Kidney (tissue), 13 donors: ENCODE measurements at regions not wholly inside any gene's neighbourhood (a gene's known extent, or its start where the extent isn't known, plus 50 kb on each side); places are given as distances from the start of the nearest gene placed in this dataset.

Source experiments
- DNase-seq, 5 donors: peaks; one replicate each; pipeline ENCODE4 v3.0.0-alpha.2; 2013 to 2020
- FAIRE-seq: peaks from 2 replicates; lab custom pipeline; 2012; peaks lifted over from hg19 to GRCh38; lab: Jason Lieb, UNC
- H3K27ac ChIP-seq, 2 donors: one replicate each; pipeline ENCODE4 v1.7.0; 2013; ENCODE audit warnings: low read depth in 2 of 2, low read length in 2 of 2, inconsistent platforms in 1 of 2
- H3K27me3 ChIP-seq: one replicate; pipeline ENCODE4 v1.7.1; 2013; ENCODE audit warnings: low read length, inconsistent platforms; ENCODE audit not compliant: control insufficient read depth, insufficient read depth
- H3K36me3 ChIP-seq, 3 donors: one replicate each; pipeline versions ENCODE4 v1.7.0 to v1.7.1; 2013; ENCODE audit warnings: low read length in 3 of 3, control low read depth in 1 of 3, inconsistent platforms in 1 of 3; ENCODE audit not compliant: insufficient read depth in 3 of 3, control insufficient read depth in 2 of 3
- H3K4me1 ChIP-seq, 3 donors: one replicate each; pipeline versions ENCODE4 v1.7.0 to v1.7.1; 2013; ENCODE audit warnings: low read length in 3 of 3, inconsistent platforms in 1 of 3, low read depth in 1 of 3; ENCODE audit not compliant: control insufficient read depth in 2 of 3, insufficient read depth in 2 of 3
- H3K4me3 ChIP-seq, 3 donors: one replicate each; pipeline versions ENCODE4 v1.7.0 to v1.8.1; 2013; ENCODE audit warnings: low read length in 3 of 3, control low read depth in 1 of 3, inconsistent platforms in 1 of 3
- H3K9ac ChIP-seq, 3 donors: one replicate each; pipeline versions ENCODE4 v1.7.0 to v1.7.1; 2013; ENCODE audit warnings: low read length in 3 of 3, control low read depth in 1 of 3, inconsistent platforms in 1 of 3
- H3K9me3 ChIP-seq, 3 donors: one replicate each; pipeline versions ENCODE4 v1.7.0 to v1.7.1; 2013; ENCODE audit warnings: low read length in 3 of 3, control low read depth in 1 of 3, inconsistent platforms in 1 of 3; ENCODE audit not compliant: control insufficient read depth in 2 of 3, insufficient read depth in 1 of 3
- CTCF ChIP-seq: IDR thresholded peaks from 3 replicates; pipeline ENCODE4 v1.5.1; 2012; ENCODE audit warnings: mild to moderate bottlenecking, moderate library complexity, borderline replicate concordance; ENCODE audit not compliant: insufficient read depth; ENCODE audit errors: extremely low read depth
- intact Hi-C: fragments of 100-400 bp; cut with DNase I; formaldehyde crosslinking; loops from one replicate; pipeline ENCODE4 v1.11.1; 2022
- donor health status: control.
- donor health status: control.
- donor health status: control.
- donor health status: control.
- donor health status: control.
- donor health status: DM: yes; HTN: yes; CAD: no.
- donor health status: Normal renal cell carcinoma (clear cell type).

GRCh38 chr5:72606525-72606924 lies 99.3 kb upstream of the ZNF366 start:
- H3K27me3 ChIP-seq: no peaks in the 10 kb centered on the region
- DNase-seq (no peak), FAIRE-seq (no peak)
- H3K9ac ChIP-seq: no peak overlapping the region
- no peak overlapping the region for H3K27ac ChIP-seq
- H3K4me1 ChIP-seq: no peaks in the 10 kb centered on the region
- no peaks in the 10 kb centered on the region for H3K9me3 ChIP-seq
- TF ChIP-seq CTCF: no peak
- intact Hi-C loops: no loop called here
- H3K36me3 ChIP-seq: no peaks in the 10 kb centered on the region
- H3K4me3 ChIP-seq: no peak overlapping the region

DNA sequence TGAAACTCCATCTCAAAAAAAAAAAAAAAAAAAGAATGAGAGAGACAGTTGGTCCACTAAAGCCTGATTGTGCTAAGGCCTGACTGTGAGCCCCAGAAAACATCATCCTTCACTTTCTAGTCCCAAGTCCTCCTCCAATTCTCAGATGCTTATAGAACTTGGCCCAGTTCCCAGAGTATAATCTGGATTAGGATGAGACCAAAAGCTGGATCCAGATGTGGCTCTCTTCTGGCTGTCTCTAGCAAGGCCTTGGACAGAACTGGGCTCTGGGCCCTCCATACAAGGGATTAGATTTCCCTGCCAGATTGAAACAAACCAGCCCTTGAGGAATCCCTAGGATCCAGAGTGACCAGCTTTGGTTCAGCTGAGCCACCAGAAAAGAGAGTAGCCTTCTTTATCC lies 98.4 kb upstream of the ZNF366 start:
- H3K4me3 ChIP-seq: no peak overlapping the region
- H3K27ac ChIP-seq: no peak overlapping the region
- intact Hi-C loops: no loop called here
- H3K27me3 ChIP-seq: no peaks in the 10 kb centered on the region
- H3K4me1 ChIP-seq: no peaks in the 10 kb centered on the region
- no peak for TF ChIP-seq CTCF
- no peak overlapping the region for H3K9ac ChIP-seq
- H3K9me3 ChIP-seq: no peaks in the 10 kb centered on the region
- FAIRE-seq: no peak
- DNase-seq: no peak
- no peaks in the 10 kb centered on the region for H3K36me3 ChIP-seq

- H3K36me3 ChIP-seq: no peaks in the 10 kb centered on the region
- no peaks in the 10 kb centered on the region for H3K27me3 ChIP-seq
- no peaks in the 10 kb centered on the region for H3K4me1 ChIP-seq
- no peak for FAIRE-seq
- no peaks in the 10 kb centered on the region for H3K9me3 ChIP-seq
- DNase-seq: no peak
- no peak for TF ChIP-seq CTCF
- no peak overlapping the region for H3K9ac ChIP-seq
- intact Hi-C loops: no loop called here
- no peak overlapping the region for H3K27ac ChIP-seq
- no peak overlapping the region for H3K4me3 ChIP-seq
Measured at GRCh38 chr5:72604798-72605154, 97.6 kb upstream of the ZNF366 start.

GRCh38 chr5:72604111-72604797 lies 97.0 kb upstream of the ZNF366 start:
- no peaks in the 10 kb centered on the region for H3K36me3 ChIP-seq
- H3K4me1 ChIP-seq: no peaks in the 10 kb centered on the region
- no peaks in the 10 kb centered on the region for H3K9me3 ChIP-seq
- no peak overlapping the region for H3K9ac ChIP-seq
- H3K4me3 ChIP-seq: no peak overlapping the region
- H3K27me3 ChIP-seq: no peaks in the 10 kb centered on the region
- no peak for TF ChIP-seq CTCF
- intact Hi-C loops: no loop called here
- DNase-seq (no peak), FAIRE-seq (no peak)
- no peak overlapping the region for H3K27ac ChIP-seq
